GM13976 (cell line): ENCODE measurements at regions not wholly inside any gene's neighbourhood (a gene's known extent, or its start where the extent isn't known, plus 50 kb on each side); places are given as distances from the start of the nearest gene placed in this dataset.

Source experiments
- DNase-seq: peaks from one replicate; pipeline ENCODE4 v3.0.0; 2012; ENCODE audit warnings: low spot score
- in situ Hi-C: fragments of 300-500 bp; cut with MboI; formaldehyde crosslinking; loops from one replicate; pipeline ENCODE4 v1.12.0; 2022; ENCODE audit warnings: low sequenced_read_pairs, mixed read lengths, inconsistent platforms; ENCODE audit not compliant: unreplicated experiment
- TF ChIP-seq, protein P1 (sequence below): IDR thresholded peaks from 2 replicates; pipeline ENCODE4 v1.5.1; 2012; ENCODE audit warnings: borderline replicate concordance, mild to moderate bottlenecking; ENCODE audit not compliant: insufficient read depth; ENCODE audit errors: extremely low read depth, missing control alignments, control extremely low read depth

- no peak for DNase-seq
- in situ Hi-C loops, result no loop called here
- TF ChIP-seq, protein P1, sequence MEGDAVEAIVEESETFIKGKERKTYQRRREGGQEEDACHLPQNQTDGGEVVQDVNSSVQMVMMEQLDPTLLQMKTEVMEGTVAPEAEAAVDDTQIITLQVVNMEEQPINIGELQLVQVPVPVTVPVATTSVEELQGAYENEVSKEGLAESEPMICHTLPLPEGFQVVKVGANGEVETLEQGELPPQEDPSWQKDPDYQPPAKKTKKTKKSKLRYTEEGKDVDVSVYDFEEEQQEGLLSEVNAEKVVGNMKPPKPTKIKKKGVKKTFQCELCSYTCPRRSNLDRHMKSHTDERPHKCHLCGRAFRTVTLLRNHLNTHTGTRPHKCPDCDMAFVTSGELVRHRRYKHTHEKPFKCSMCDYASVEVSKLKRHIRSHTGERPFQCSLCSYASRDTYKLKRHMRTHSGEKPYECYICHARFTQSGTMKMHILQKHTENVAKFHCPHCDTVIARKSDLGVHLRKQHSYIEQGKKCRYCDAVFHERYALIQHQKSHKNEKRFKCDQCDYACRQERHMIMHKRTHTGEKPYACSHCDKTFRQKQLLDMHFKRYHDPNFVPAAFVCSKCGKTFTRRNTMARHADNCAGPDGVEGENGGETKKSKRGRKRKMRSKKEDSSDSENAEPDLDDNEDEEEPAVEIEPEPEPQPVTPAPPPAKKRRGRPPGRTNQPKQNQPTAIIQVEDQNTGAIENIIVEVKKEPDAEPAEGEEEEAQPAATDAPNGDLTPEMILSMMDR, result no peak
Measured at GRCh38 chr4:159048166-159048886, 54.6 kb upstream of the RAPGEF2 start.

- DNase-seq, result no peak
- in situ Hi-C loops, result no loop called here
- TF ChIP-seq, protein P1, result no peak
Measured at GRCh38 chr4:159049780-159050375, 53.0 kb upstream of the RAPGEF2 start.

GRCh38 chr4:159051245-159052071 lies 51.4 kb upstream of the RAPGEF2 start:
- in situ Hi-C loops, result no loop called here
- DNase-seq, result peak; percentile 46
- TF ChIP-seq, protein P1, result no peak

DNA sequence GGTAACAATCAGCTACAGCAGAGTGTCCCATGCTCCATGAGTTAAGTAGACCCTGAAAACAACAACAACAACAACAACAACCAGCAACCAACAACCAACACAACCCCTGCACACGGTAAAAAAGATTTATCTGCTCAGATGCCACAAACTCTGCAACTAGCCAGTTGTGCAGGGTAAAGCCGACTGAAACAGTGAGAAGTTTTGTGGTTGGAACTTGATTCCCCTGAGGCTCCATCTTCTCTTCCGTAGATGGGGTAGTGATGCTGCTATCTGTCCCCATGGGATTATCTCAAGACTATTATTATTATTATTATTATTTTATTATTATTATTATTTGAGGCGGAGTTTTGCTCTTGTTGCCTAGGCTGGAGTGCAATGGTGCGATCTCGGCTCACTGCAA lies 50.6 kb upstream of the RAPGEF2 start:
- in situ Hi-C loops, result no loop called here
- DNase-seq, result peak; percentile 50
- TF ChIP-seq, protein P1, result no peak
